Smooth muscle cell (in vitro differentiated cells): ENCODE measurements at regions not wholly inside any gene's neighbourhood (a gene's known extent, or its start where the extent isn't known, plus 50 kb on each side); places are given as distances from the start of the nearest gene placed in this dataset.

Experiments
- DNase-seq: peaks from one replicate; lab custom pipeline; 2025; ENCODE audit not compliant: unreplicated experiment; lab: John Stamatoyannopoulos, UW
- H2AFZ ChIP-seq: fragments of 200-600 bp; sonication (generic); 2 replicates; pipeline ENCODE4 v1.6.0; 2016; ENCODE audit warnings: antibody characterized with exemption, low read depth, mild to moderate bottlenecking
- H3F3A ChIP-seq: fragments of 200-600 bp; sonication (generic); 2 replicates; pipeline ENCODE4 v1.6.0; 2017; ENCODE audit warnings: antibody characterized with exemption, low read depth
- H3K27ac ChIP-seq: fragments of 200-600 bp; sonication (generic); 2 replicates; pipeline ENCODE4 v1.5.1; 2016; ENCODE audit warnings: low read depth, mild to moderate bottlenecking
- H3K27me3 ChIP-seq: fragments of 200-600 bp; sonication (generic); 2 replicates; pipeline ENCODE4 v1.6.1; 2016; ENCODE audit warnings: low read depth, mild to moderate bottlenecking
- H3K36me3 ChIP-seq: fragments of 200-600 bp; sonication (generic); 2 replicates; pipeline ENCODE4 v1.5.1; 2016; ENCODE audit warnings: low read depth
- H3K4me1 ChIP-seq: fragments of 200-600 bp; sonication (generic); 2 replicates; pipeline ENCODE4 v1.5.1; 2016; ENCODE audit warnings: low read depth
- H3K4me2 ChIP-seq: fragments of 200-600 bp; sonication (generic); 2 replicates; pipeline ENCODE4 v1.6.0; 2016; ENCODE audit warnings: mild to moderate bottlenecking
- H3K4me3 ChIP-seq: fragments of 200-600 bp; sonication (generic); 2 replicates; pipeline ENCODE4 v1.5.1; 2016; ENCODE audit warnings: mild to moderate bottlenecking
- H3K79me2 ChIP-seq: fragments of 200-600 bp; sonication (generic); 2 replicates; pipeline ENCODE4 v1.6.0; 2016; ENCODE audit warnings: low read depth, mild to moderate bottlenecking
- H3K9ac ChIP-seq: fragments of 200-600 bp; sonication (generic); 2 replicates; pipeline ENCODE4 v1.6.0; 2016; ENCODE audit warnings: low read depth
- H3K9me3 ChIP-seq: fragments of 200-600 bp; sonication (generic); replicated peaks from 2 replicates; pipeline ENCODE4 v1.5.1; 2016; ENCODE audit warnings: low read depth
- H4K20me1 ChIP-seq: fragments of 200-600 bp; sonication (generic); 2 replicates; pipeline ENCODE4 v1.6.0; 2016; ENCODE audit warnings: low read depth
- CTCF ChIP-seq: fragments of 200-600 bp; sonication (generic); IDR thresholded peaks from 2 replicates; pipeline ENCODE4 v1.5.1; 2017; ENCODE audit warnings: borderline replicate concordance, mild to moderate bottlenecking, antibody characterized with exemption; ENCODE audit not compliant: insufficient read depth, poor library complexity, severe bottlenecking
- WGBS: methylation state at CpG from one replicate; pipeline ENCODE4 v1.1.7; 2016; ENCODE audit warnings: low lambda C conversion rate; 5-methylcytosine and 5-hydroxymethylcytosine counted together

GRCh38 chr4:45668128-45668527, 455.7 kb downstream of the GABRG1 start:
- H3K4me1 ChIP-seq = no peaks in the 10 kb centered on the region
- H3K9ac ChIP-seq = no peak overlapping the region
- no peaks in the 10 kb centered on the region for H3K36me3 ChIP-seq
- WGBS = 85% methylated on average over 6 of the region's 6 CpGs
- H3K9me3 ChIP-seq = no peaks in the 10 kb centered on the region
- H3K27me3 ChIP-seq = no peaks in the 10 kb centered on the region
- no peak overlapping the region for H3K4me2 ChIP-seq
- H2AFZ ChIP-seq = no peak overlapping the region
- H3F3A ChIP-seq = no peaks in the 10 kb centered on the region
- H3K79me2 ChIP-seq = no peaks in the 10 kb centered on the region
- H4K20me1 ChIP-seq = no peaks in the 10 kb centered on the region
- no peak overlapping the region for H3K4me3 ChIP-seq
- TF ChIP-seq CTCF = no peak
- no peak overlapping the region for H3K27ac ChIP-seq
- DNase-seq = no peak

GRCh38 chr4:45663628-45664081, 460.2 kb downstream of the GABRG1 start:
- Histone ChIP-seq H4K20me1 (no peaks in the 10 kb centered on the region), H3K4me2 (no peak overlapping the region), H3K27me3 (no peaks in the 10 kb centered on the region), H3F3A (no peaks in the 10 kb centered on the region), H3K9me3 (no peaks in the 10 kb centered on the region), H3K79me2 (no peaks in the 10 kb centered on the region), H3K4me1 (no peaks in the 10 kb centered on the region), H2AFZ (no peak overlapping the region), H3K36me3 (no peaks in the 10 kb centered on the region), H3K9ac (no peak overlapping the region), H3K4me3 (no peak overlapping the region), H3K27ac (no peak overlapping the region)
- DNase-seq = no peak
- TF ChIP-seq CTCF = no peak
- WGBS = 90% methylated on average over 2 of the region's 2 CpGs

- 81% methylated on average over 1 of the region's 1 CpG for WGBS
- H3K4me1 ChIP-seq = no peaks in the 10 kb centered on the region
- TF ChIP-seq CTCF = no peak
- H3K9ac ChIP-seq = no peak overlapping the region
- no peaks in the 10 kb centered on the region for H4K20me1 ChIP-seq
- H3K9me3 ChIP-seq = no peaks in the 10 kb centered on the region
- DNase-seq = no peak
- no peaks in the 10 kb centered on the region for H3K36me3 ChIP-seq
- no peak overlapping the region for H2AFZ ChIP-seq
- H3F3A ChIP-seq = no peaks in the 10 kb centered on the region
- H3K27me3 ChIP-seq = no peaks in the 10 kb centered on the region
- no peak overlapping the region for H3K27ac ChIP-seq
- no peaks in the 10 kb centered on the region for H3K79me2 ChIP-seq
- H3K4me2 ChIP-seq = no peak overlapping the region
- H3K4me3 ChIP-seq = no peak overlapping the region
These were observed 460.9 kb downstream of the GABRG1 start for GRCh38 chr4:45663003-45663402.

- no peak for TF ChIP-seq CTCF
These were observed 462.0 kb downstream of the GABRG1 start for GRCh38 chr4:45661893-45662292.

More at GRCh38 chr4:45661893-45662292, 462.0 kb downstream of the GABRG1 start:
- no peak overlapping the region for H3K4me3 ChIP-seq
- no peaks in the 10 kb centered on the region for H3K27me3 ChIP-seq
- 63% methylated on average over 3 of the region's 3 CpGs for WGBS
- H3K79me2 ChIP-seq = no peaks in the 10 kb centered on the region
- no peaks in the 10 kb centered on the region for H3K4me1 ChIP-seq
- H3K36me3 ChIP-seq = no peaks in the 10 kb centered on the region
- H3K27ac ChIP-seq = no peak overlapping the region
- H3K4me2 ChIP-seq = no peak overlapping the region
- H4K20me1 ChIP-seq = no peaks in the 10 kb centered on the region
- H2AFZ ChIP-seq = no peak overlapping the region
- no peaks in the 10 kb centered on the region for H3K9me3 ChIP-seq
- H3F3A ChIP-seq = no peaks in the 10 kb centered on the region
- DNase-seq = no peak
- H3K9ac ChIP-seq = no peak overlapping the region
